ENCODE measurements at regions not wholly inside any gene's neighbourhood (a gene's known extent, or its start where the extent isn't known, plus 50 kb on each side); places are given as distances from the start of the nearest gene placed in this dataset.

DNA sequence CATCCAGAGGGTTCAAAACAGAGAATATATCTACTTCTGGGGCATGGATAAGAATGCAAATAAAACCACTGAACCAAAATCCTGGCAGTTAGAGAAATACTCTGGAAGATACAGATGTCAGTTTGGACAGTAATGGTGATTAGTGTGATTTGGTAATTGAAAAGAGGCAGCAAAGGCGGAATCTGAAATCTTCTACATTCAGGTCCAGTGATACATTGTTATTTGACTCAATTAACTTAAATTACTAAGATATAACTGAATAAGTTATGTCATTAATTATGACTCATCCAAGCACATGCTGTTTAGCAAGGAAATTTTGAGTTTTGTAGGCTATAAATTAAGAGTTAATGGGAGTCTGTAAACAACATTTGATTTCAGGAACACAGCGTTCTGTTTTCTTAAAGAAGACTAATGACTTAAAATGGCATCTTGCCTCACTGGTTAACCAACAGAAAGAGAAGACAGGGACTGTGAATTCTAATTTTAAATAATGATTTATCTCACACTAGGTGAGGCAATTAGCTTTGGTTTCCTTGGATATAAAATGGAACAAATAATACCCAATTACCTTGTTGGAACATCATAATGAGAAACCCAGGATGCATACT lies 937.1 kb downstream of the PDHA2 start:
- H2BK15ac ChIP-seq (ENCODE audit: low read depth, low read length) = no peak overlapping the region
- H2AK5ac ChIP-seq (ENCODE audit: low read depth, low read length) = no peak overlapping the region
- ATAC-seq (ENCODE audit: low read depth) (no peak), DNase-seq (no peak)
- H3K4me2 ChIP-seq (ENCODE audit: low read depth, low read length) = no peak overlapping the region
- H3K9me3 ChIP-seq (ENCODE audit: control insufficient read depth, insufficient read depth, low read length) = peaks cover 4% of the 10 kb centered on the region; the same call in 1 of the 2 replicates
- no peak overlapping the region for H3K18ac ChIP-seq (ENCODE audit: low read depth, low read length)
- dilution Hi-C loops (cut with HindIII; ENCODE audit: low sequenced_read_pairs, unreplicated experiment) = no loop called here
- no CpG with 5 or more reads among the region's 2 CpGs for WGBS, 2 experiments (ENCODE audit: extremely low coverage in 2 of 2, insufficient read length in 1 of 2)
- H3K79me1 ChIP-seq (ENCODE audit: low read depth in 1 of 2, low read length in 2 of 2) = no peaks in the 10 kb centered on the region
- no peak overlapping the region for H3K4ac ChIP-seq (ENCODE audit: low read depth, low read length)
- no peak overlapping the region for H3K9ac ChIP-seq (ENCODE audit: low read depth, low read length)
- no peaks in the 10 kb centered on the region for H3K4me1 ChIP-seq (ENCODE audit: control insufficient read depth, insufficient read depth, low read length)
- no peak overlapping the region for H3K27ac ChIP-seq (ENCODE audit: insufficient read depth, low read length)
- no peak overlapping the region for H4K91ac ChIP-seq (ENCODE audit: insufficient read depth, low read depth, low read length)
- no peak overlapping the region for H2BK5ac ChIP-seq (ENCODE audit: low read depth, low read length, poor library complexity, severe bottlenecking)
- no peaks in the 10 kb centered on the region for H3K9me1 ChIP-seq (ENCODE audit: insufficient read depth, low read length)
- in situ Hi-C loops (cut with MboI; ENCODE audit: low sequenced_read_pairs) = no loop called here
- no peaks in the 10 kb centered on the region for H3K27me3 ChIP-seq (ENCODE audit: control insufficient read depth, insufficient read depth, low read length)
- TF ChIP-seq NFE2L2 (IDR thresholded peaks at IDR 0.05; ENCODE audit: low read depth, low read length) (no peak), MXI1 (IDR thresholded peaks at IDR 0.05; ENCODE audit: borderline replicate concordance, low read depth, low read length) (no peak)
- H3K56ac ChIP-seq (ENCODE audit: extremely low read depth, insufficient read depth, low read length) = no peak overlapping the region
- BruUV-seq (replicated peaks) = no TSS peak
- H3K36me3 ChIP-seq (ENCODE audit: control insufficient read depth, insufficient read depth, low read length) = no peaks in the 10 kb centered on the region
- H4K5ac ChIP-seq (ENCODE audit: low read depth, low read length) = no peak overlapping the region
- CTCF ChIA-PET = no interaction called here
- no peak overlapping the region for H2AK9ac ChIP-seq (replicated peaks; ENCODE audit: low read depth, low read length, poor library complexity)
- H2AFZ ChIP-seq (replicated peaks; ENCODE audit: low read length, poor library complexity) = no peak overlapping the region
- no peak overlapping the region for H2BK120ac ChIP-seq (ENCODE audit: low read depth, low read length)
- no peaks in the 10 kb centered on the region for H4K20me1 ChIP-seq (ENCODE audit: insufficient read depth, low read length)
- no peak overlapping the region for H3K14ac ChIP-seq (replicated peaks; ENCODE audit: low read depth, low read length)
- intact Hi-C loops (cut with micrococcal nuclease) = no loop called here
- no peak overlapping the region for H3K23ac ChIP-seq (ENCODE audit: low read depth, low read length)
- H2BK20ac ChIP-seq (ENCODE audit: low read depth, low read length) = no peak overlapping the region
- H4K8ac ChIP-seq (ENCODE audit: low read depth in 2 of 2, low read length in 2 of 2) = no peak overlapping the region
- POLR2A ChIA-PET (ENCODE audit: unreplicated experiment) = no interaction called here
- H3K4me3 ChIP-seq (ENCODE audit: insufficient read depth, low read depth, low read length) = no peak overlapping the region
